ENCODE measurements at regions not wholly inside any gene's neighbourhood (a gene's known extent, or its start where the extent isn't known, plus 50 kb on each side); places are given as distances from the start of the nearest gene placed in this dataset.

GRCh38 chr2:36088716-36089328, 266.8 kb upstream of the CRIM1 start:
- DNase-seq (peak in 3 of 6 donors; percentile 27 to 60 (median 56)), FAIRE-seq (no peak), ATAC-seq (no peak)
- H3K27ac ChIP-seq: no peak overlapping the region
- no peaks in the 10 kb centered on the region for H3K36me3 ChIP-seq
- TF ChIP-seq CTCF (IDR thresholded peaks at IDR 0.05): no peak
- H3K4me1 ChIP-seq: no peaks in the 10 kb centered on the region
- no peaks in the 10 kb centered on the region for H3K27me3 ChIP-seq
- WGBS, 2 donors: 60 to 61% methylated on average over 4 of the region's 4 CpGs
- H3K4me3 ChIP-seq: no peak overlapping the region
- intact Hi-C loops (cut with DNase I): no loop called here
- H3K9me3 ChIP-seq: no peaks in the 10 kb centered on the region

GRCh38 chr2:36087344-36087743, 268.2 kb upstream of the CRIM1 start:
- FAIRE-seq (no peak), ATAC-seq (no peak), DNase-seq (no peak)
- Histone ChIP-seq H3K4me3 (no peak overlapping the region), H3K9me3 (no peaks in the 10 kb centered on the region), H3K27ac (no peak overlapping the region), H3K4me1 (no peaks in the 10 kb centered on the region), H3K36me3 (no peaks in the 10 kb centered on the region), H3K27me3 (no peaks in the 10 kb centered on the region)
- intact Hi-C loops (cut with DNase I): no loop called here
- TF ChIP-seq CTCF (IDR thresholded peaks at IDR 0.05): no peak
- 20 to 24% methylated on average over 3 of the region's 3 CpGs for WGBS, 2 donors

- Histone ChIP-seq H3K9me3 (no peaks in the 10 kb centered on the region), H3K27me3 (no peaks in the 10 kb centered on the region), H3K36me3 (no peaks in the 10 kb centered on the region), H3K4me3 (no peak overlapping the region), H3K4me1 (no peaks in the 10 kb centered on the region), H3K27ac (no peak overlapping the region)
- no peak for TF ChIP-seq CTCF (IDR thresholded peaks at IDR 0.05)
- DNase-seq (no peak), ATAC-seq (no peak), FAIRE-seq (no peak)
- WGBS, 2 donors: 71 to 74% methylated on average over 1 of the region's 1 CpG
- intact Hi-C loops (cut with DNase I): no loop called here
Measured at GRCh38 chr2:36079793-36080192, 275.8 kb upstream of the CRIM1 start.

GRCh38 chr2:36074008-36074407, 281.6 kb upstream of the CRIM1 start:
- ATAC-seq: no peak
- no peak for TF ChIP-seq CTCF (IDR thresholded peaks at IDR 0.05)
- Histone ChIP-seq H3K4me1 (no peaks in the 10 kb centered on the region), H3K9me3 (no peaks in the 10 kb centered on the region), H3K36me3 (no peaks in the 10 kb centered on the region), H3K4me3 (no peak overlapping the region), H3K27me3 (no peaks in the 10 kb centered on the region), H3K27ac (no peak overlapping the region)
- no peak for FAIRE-seq
- 0% methylated on average over 1 of the region's 1 CpG for WGBS, 2 donors
- intact Hi-C loops (cut with DNase I): no loop called here
- DNase-seq: no peak

- no peak for ATAC-seq
- H3K36me3 ChIP-seq: no peaks in the 10 kb centered on the region
- no peak overlapping the region for H3K27ac ChIP-seq
- no peaks in the 10 kb centered on the region for H3K27me3 ChIP-seq
- WGBS, 2 donors: 56 to 79% methylated on average over 1 of the region's 1 CpG
- no peak overlapping the region for H3K4me3 ChIP-seq
- no peak for TF ChIP-seq CTCF (IDR thresholded peaks at IDR 0.05)
- H3K9me3 ChIP-seq: no peaks in the 10 kb centered on the region
- DNase-seq: no peak
- H3K4me1 ChIP-seq: no peaks in the 10 kb centered on the region
- no peak for FAIRE-seq
- intact Hi-C loops (cut with DNase I): no loop called here
Measured at GRCh38 chr2:36071698-36072097, 283.9 kb upstream of the CRIM1 start.
